Trophoblast cell (in vitro differentiated cells and primary cell): ENCODE measurements at regions not wholly inside any gene's neighbourhood (a gene's known extent, or its start where the extent isn't known, plus 50 kb on each side); places are given as distances from the start of the nearest gene placed in this dataset.

Source experiments
- DNase-seq, 2 donors: peaks; one replicate each; pipeline ENCODE4 v3.0.0-alpha.2; 2016
- H2AFZ ChIP-seq: 2 replicates; pipeline ENCODE4 v1.6.1; 2013; ENCODE audit warnings: low read length, moderate library complexity, mild to moderate bottlenecking; ENCODE audit not compliant: insufficient read depth, poor library complexity
- H2AK5ac ChIP-seq: 2 replicates; pipeline ENCODE4 v1.6.1; 2013; ENCODE audit warnings: mild to moderate bottlenecking, low read length
- H2BK120ac ChIP-seq: 2 replicates; pipeline ENCODE4 v1.6.1; 2013; ENCODE audit warnings: low read length, mild to moderate bottlenecking, moderate library complexity; ENCODE audit not compliant: insufficient read depth, poor library complexity
- H2BK12ac ChIP-seq: 2 replicates; pipeline ENCODE4 v1.6.1; 2013; ENCODE audit warnings: mild to moderate bottlenecking, low read length, moderate library complexity
- H2BK5ac ChIP-seq: 2 replicates; pipeline ENCODE4 v1.6.1; 2013; ENCODE audit warnings: low read length, low read depth, moderate library complexity, mild to moderate bottlenecking; ENCODE audit not compliant: poor library complexity
- H3K14ac ChIP-seq: 2 replicates; pipeline ENCODE4 v1.6.1; 2013; ENCODE audit warnings: mild to moderate bottlenecking, low read length
- H3K18ac ChIP-seq: 2 replicates; pipeline ENCODE4 v1.6.1; 2013; ENCODE audit warnings: mild to moderate bottlenecking, low read length
- H3K23ac ChIP-seq: 2 replicates; pipeline ENCODE4 v1.6.1; 2013; ENCODE audit warnings: low read length
- H3K27ac ChIP-seq: 2 replicates; pipeline ENCODE4 v1.5.1; 2013; ENCODE audit warnings: low read depth, mild to moderate bottlenecking, inconsistent platforms, low read length, moderate library complexity
- H3K27me3 ChIP-seq: 2 replicates; pipeline ENCODE4 v1.6.1; 2013; ENCODE audit warnings: inconsistent platforms, mild to moderate bottlenecking, low read length, moderate library complexity; ENCODE audit not compliant: insufficient read depth
- H3K36me3 ChIP-seq, 2 experiments: 1 replicate in 1 of 2; 2 replicates in 1 of 2; pipeline ENCODE4 v1.6.1; 2013; ENCODE audit warnings: low read length in 2 of 2, mild to moderate bottlenecking in 2 of 2, moderate library complexity in 1 of 2; ENCODE audit not compliant: insufficient read depth in 2 of 2, control insufficient read depth in 1 of 2
- H3K4ac ChIP-seq: 2 replicates; pipeline ENCODE4 v1.6.1; 2013; ENCODE audit warnings: low read depth, mild to moderate bottlenecking, low read length, moderate library complexity
- H3K4me1 ChIP-seq, 2 experiments: 1 replicate in 1 of 2; 2 replicates in 1 of 2; pipeline ENCODE4 v1.6.1; 2013; ENCODE audit warnings: low read length in 2 of 2, mild to moderate bottlenecking in 2 of 2, moderate library complexity in 1 of 2; ENCODE audit not compliant: insufficient read depth in 2 of 2, control insufficient read depth in 1 of 2
- H3K4me2 ChIP-seq: 2 replicates; pipeline ENCODE4 v1.6.1; 2013; ENCODE audit warnings: inconsistent platforms, mild to moderate bottlenecking, low read length, moderate library complexity
- H3K4me3 ChIP-seq: 2 replicates; pipeline ENCODE4 v1.5.1; 2013; ENCODE audit warnings: mild to moderate bottlenecking, low read depth, low read length, inconsistent platforms
- H3K79me1 ChIP-seq: one replicate; pipeline ENCODE4 v1.6.1; 2013; ENCODE audit warnings: low read length
- H3K79me2 ChIP-seq: 2 replicates; pipeline ENCODE4 v1.6.1; 2013; ENCODE audit warnings: low read length, mild to moderate bottlenecking; ENCODE audit not compliant: control insufficient read depth, insufficient read depth, poor library complexity
- H3K9ac ChIP-seq: 2 replicates; pipeline ENCODE4 v1.6.1; 2013; ENCODE audit warnings: mild to moderate bottlenecking, low read length
- H3K9me3 ChIP-seq: 2 replicates; pipeline ENCODE4 v1.6.1; 2013; ENCODE audit warnings: low read depth, mild to moderate bottlenecking, control low read depth, inconsistent platforms, low read length; ENCODE audit not compliant: insufficient read depth
- H4K12ac ChIP-seq: 2 replicates; pipeline ENCODE4 v1.6.1; 2013; ENCODE audit warnings: low read depth, mild to moderate bottlenecking, low read length, moderate library complexity
- H4K8ac ChIP-seq: 2 replicates; pipeline ENCODE4 v1.6.1; 2013; ENCODE audit warnings: low read depth, mild to moderate bottlenecking, low read length, moderate library complexity
- H4K91ac ChIP-seq: one replicate; pipeline ENCODE4 v1.6.1; 2013; ENCODE audit warnings: low read depth, mild to moderate bottlenecking, low read length, moderate library complexity
- WGBS: extraction: QIAGEN DNeasy Blood & Tissue Kit; methylation state at CpG from one replicate; pipeline ENCODE4 v1.1.7; 2013; ENCODE audit warnings: missing lambda C conversion rate; ENCODE audit not compliant: insufficient read length, insufficient coverage; ENCODE audit errors: extremely low coverage; 5-methylcytosine and 5-hydroxymethylcytosine counted together

DNA sequence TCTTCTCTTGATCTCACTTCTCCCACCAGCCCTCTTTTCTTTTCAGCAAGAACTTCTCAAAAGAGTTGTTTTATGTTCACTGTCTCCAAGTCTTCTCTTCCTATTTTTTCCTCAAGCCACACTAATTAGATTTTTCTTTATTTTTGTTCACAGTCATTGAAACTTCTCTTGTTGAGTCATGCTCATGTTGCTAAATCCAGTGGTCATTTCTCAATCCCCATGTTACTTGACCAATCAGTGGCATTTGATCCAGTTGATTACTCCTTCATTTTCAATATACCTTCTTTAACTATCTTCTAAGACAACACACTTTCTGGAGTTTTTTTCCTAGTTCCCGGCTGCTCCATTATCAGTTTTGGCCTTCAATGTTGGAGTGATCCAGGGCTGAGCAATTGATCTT lies 103.1 kb upstream of the LSM6 start:
- H2BK5ac ChIP-seq, result no peak overlapping the region
- H3K36me3 ChIP-seq, result no peaks in the 10 kb centered on the region
- no peak overlapping the region for H2BK12ac ChIP-seq
- WGBS, result no CpG with 5 or more reads among the region's 1 CpG
- H3K23ac ChIP-seq, result no peak overlapping the region
- H3K4me3 ChIP-seq, result no peak overlapping the region
- H4K8ac ChIP-seq, result no peak overlapping the region
- no peaks in the 10 kb centered on the region for H3K79me1 ChIP-seq
- DNase-seq, result peak in 1 of 2 donors; percentile 16
- no peak overlapping the region for H3K4ac ChIP-seq
- H4K91ac ChIP-seq, result no peak overlapping the region
- H3K18ac ChIP-seq, result no peak overlapping the region
- H3K79me2 ChIP-seq, result no peaks in the 10 kb centered on the region
- no peaks in the 10 kb centered on the region for H3K4me1 ChIP-seq
- no peak overlapping the region for H3K27ac ChIP-seq
- no peak overlapping the region for H2AFZ ChIP-seq
- no peak overlapping the region for H4K12ac ChIP-seq
- H2AK5ac ChIP-seq, result no peak overlapping the region
- H3K4me2 ChIP-seq, result no peak overlapping the region
- no peak overlapping the region for H2BK120ac ChIP-seq
- no peaks in the 10 kb centered on the region for H3K9me3 ChIP-seq
- no peaks in the 10 kb centered on the region for H3K27me3 ChIP-seq
- H3K14ac ChIP-seq, result no peak overlapping the region
- H3K9ac ChIP-seq, result no peak overlapping the region

- Histone ChIP-seq H4K8ac (no peak overlapping the region), H3K18ac (no peak overlapping the region), H3K4ac (no peak overlapping the region), H3K27me3 (no peaks in the 10 kb centered on the region), H2AFZ (no peak overlapping the region), H3K79me1 (no peaks in the 10 kb centered on the region), H3K9ac (no peak overlapping the region), H3K4me2 (no peak overlapping the region), H3K14ac (no peak overlapping the region), H3K27ac (no peak overlapping the region), H3K4me1 (no peaks in the 10 kb centered on the region), H2BK12ac (no peak overlapping the region), H3K36me3 (no peaks in the 10 kb centered on the region), H3K23ac (no peak overlapping the region), H2AK5ac (no peak overlapping the region), H4K12ac (no peak overlapping the region), H3K9me3 (peaks cover 2% of the 10 kb centered on the region), H2BK120ac (no peak overlapping the region), H3K4me3 (no peak overlapping the region), H2BK5ac (no peak overlapping the region), H3K79me2 (no peaks in the 10 kb centered on the region), H4K91ac (no peak overlapping the region)
- WGBS, result no CpG with 5 or more reads among the region's 5 CpGs
- no peak for DNase-seq
These were observed 104.1 kb upstream of the LSM6 start for GRCh38 chr4:146071390-146071789.

DNA sequence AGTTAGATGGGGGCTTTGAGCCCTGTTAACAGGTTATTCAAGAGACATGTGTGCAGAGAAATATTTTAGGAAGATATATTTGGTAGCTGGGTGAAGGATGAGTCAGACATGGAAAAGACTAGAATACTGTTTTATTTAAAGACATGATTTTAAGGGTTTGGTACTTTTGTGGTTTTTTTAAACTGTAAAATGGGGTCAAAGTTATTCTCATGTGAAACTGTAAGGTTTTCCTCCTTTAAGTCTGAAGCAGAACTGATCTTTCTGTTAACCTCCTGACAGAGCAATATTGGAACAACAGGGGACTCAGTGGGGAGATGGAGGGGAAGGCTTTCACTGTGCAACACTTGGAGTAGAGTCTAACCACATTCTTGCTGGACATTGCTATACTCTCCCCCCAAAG lies 112.4 kb upstream of the LSM6 start:
- DNase-seq, result no peak
- H2BK12ac ChIP-seq, result no peak overlapping the region
- H3K14ac ChIP-seq, result no peak overlapping the region
- no peak overlapping the region for H2AFZ ChIP-seq
- no peaks in the 10 kb centered on the region for H3K36me3 ChIP-seq
- no peak overlapping the region for H2BK120ac ChIP-seq
- no peaks in the 10 kb centered on the region for H3K79me2 ChIP-seq
- no peaks in the 10 kb centered on the region for H3K4me1 ChIP-seq
- H3K27ac ChIP-seq, result no peak overlapping the region
- no peak overlapping the region for H3K4me3 ChIP-seq
- no peaks in the 10 kb centered on the region for H3K27me3 ChIP-seq
- no peak overlapping the region for H2AK5ac ChIP-seq
- no peak overlapping the region for H4K12ac ChIP-seq
- H3K18ac ChIP-seq, result no peak overlapping the region
- no peak overlapping the region for H3K23ac ChIP-seq
- H3K79me1 ChIP-seq, result no peaks in the 10 kb centered on the region
- H3K4me2 ChIP-seq, result no peak overlapping the region
- H2BK5ac ChIP-seq, result no peak overlapping the region
- H4K8ac ChIP-seq, result no peak overlapping the region
- no peak overlapping the region for H4K91ac ChIP-seq
- no peak overlapping the region for H3K4ac ChIP-seq
- H3K9me3 ChIP-seq, result peaks cover 3% of the 10 kb centered on the region
- H3K9ac ChIP-seq, result no peak overlapping the region

- Histone ChIP-seq H4K91ac (no peak overlapping the region), H3K79me1 (no peaks in the 10 kb centered on the region), H4K12ac (no peak overlapping the region), H3K4me2 (no peak overlapping the region), H3K4ac (no peak overlapping the region), H3K27me3 (no peaks in the 10 kb centered on the region), H3K27ac (no peak overlapping the region), H2BK12ac (no peak overlapping the region), H3K4me3 (no peak overlapping the region), H3K18ac (no peak overlapping the region), H3K79me2 (no peaks in the 10 kb centered on the region), H2AK5ac (no peak overlapping the region), H4K8ac (no peak overlapping the region), H2AFZ (no peak overlapping the region), H3K4me1 (no peaks in the 10 kb centered on the region), H2BK120ac (no peak overlapping the region), H3K9me3 (peaks cover 3% of the 10 kb centered on the region), H3K36me3 (no peaks in the 10 kb centered on the region), H2BK5ac (no peak overlapping the region), H3K23ac (no peak overlapping the region), H3K14ac (no peak overlapping the region), H3K9ac (no peak overlapping the region)
- DNase-seq, result no peak
- no CpG with 5 or more reads among the region's 2 CpGs for WGBS
These were observed 113.2 kb upstream of the LSM6 start for GRCh38 chr4:146062340-146062739.
